HepG2 (cell line): ENCODE measurements at regions not wholly inside any gene's neighbourhood (a gene's known extent, or its start where the extent isn't known, plus 50 kb on each side); places are given as distances from the start of the nearest gene placed in this dataset.

Source experiments
- AFF4 ChIP-seq: sonication (generic); formaldehyde crosslinking; IDR thresholded peaks from 2 replicates; pipeline ENCODE4 v1.4.0; 2020; ENCODE audit warnings: missing genetic modification reagents
- HDAC6 ChIP-seq: fragments of 200-600 bp; sonication (generic); IDR thresholded peaks from 2 replicates; pipeline ENCODE4 v1.7.0; 2017; ENCODE audit warnings: mild to moderate bottlenecking, antibody characterized with exemption, low read length, low read depth
- MATR3 ChIP-seq: sonication (generic); formaldehyde crosslinking; IDR thresholded peaks from 2 replicates; pipeline ENCODE4 v1.4.0; 2020; ENCODE audit warnings: missing genetic modification reagents
- SALL2 ChIP-seq: sonication (generic); formaldehyde crosslinking; IDR thresholded peaks from 2 replicates; pipeline ENCODE4 v1.8.1; 2023; ENCODE audit warnings: mild to moderate bottlenecking, missing genetic modification reagents, inconsistent platforms
- TFE3 ChIP-seq: IDR thresholded peaks from 2 replicates; pipeline ENCODE4 v1.6.1; 2016
- ZNF639 ChIP-seq: conservative IDR thresholded peaks from 2 replicates; pipeline ENCODE4 v1.6.1; 2018; ENCODE audit warnings: missing genetic modification reagents
- TF ChIP-seq, protein P1 (sequence below): IDR thresholded peaks from 2 replicates; pipeline ENCODE4 v1.6.1; 2016; ENCODE audit warnings: missing genetic modification reagents, missing compliant biosample characterization

DNA sequence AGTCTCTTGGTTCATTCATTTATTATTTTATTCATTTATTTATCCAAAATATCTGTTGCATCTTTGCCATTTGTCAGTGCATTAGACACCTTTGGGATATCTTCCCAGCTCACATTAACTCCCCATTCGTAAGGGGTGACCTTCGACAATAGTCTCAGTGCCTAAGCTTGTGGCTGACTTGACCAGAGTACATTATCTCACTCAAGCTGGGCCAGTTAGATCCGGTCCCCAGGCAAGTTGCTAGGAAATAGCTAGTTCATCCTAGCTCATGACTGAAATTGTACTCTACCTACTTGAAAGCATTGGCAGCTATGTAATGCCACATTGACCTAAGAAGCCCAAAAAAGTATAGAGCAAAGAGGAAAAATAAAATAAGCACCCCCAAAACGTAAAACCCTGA, 165.3 kb downstream of the FBXO8 start (continued):
- no peak for TF ChIP-seq AFF4 (CRISPR knock-in tag)
- TF ChIP-seq SALL2: no peak
- TF ChIP-seq HDAC6: no peak
- TF ChIP-seq ZNF639 (CRISPR knock-in tag): no peak
- TF ChIP-seq, protein P1, sequence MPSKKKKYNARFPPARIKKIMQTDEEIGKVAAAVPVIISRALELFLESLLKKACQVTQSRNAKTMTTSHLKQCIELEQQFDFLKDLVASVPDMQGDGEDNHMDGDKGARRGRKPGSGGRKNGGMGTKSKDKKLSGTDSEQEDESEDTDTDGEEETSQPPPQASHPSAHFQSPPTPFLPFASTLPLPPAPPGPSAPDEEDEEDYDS: no peak
- TF ChIP-seq TFE3 (CRISPR knock-in tag): no peak
- TF ChIP-seq MATR3 (CRISPR knock-in tag): no peak
